Femur (tissue), 1 donor: ENCODE measurements at regions not wholly inside any gene's neighbourhood (a gene's known extent, or its start where the extent isn't known, plus 50 kb on each side); places are given as distances from the start of the nearest gene placed in this dataset.
A peak's percentile ranks its signal among the peaks of the same experiment; 100 is the strongest.

Experiments
- DNase-seq: peaks from one replicate; pipeline ENCODE4 v3.0.0-alpha.2; 2017

DNA sequence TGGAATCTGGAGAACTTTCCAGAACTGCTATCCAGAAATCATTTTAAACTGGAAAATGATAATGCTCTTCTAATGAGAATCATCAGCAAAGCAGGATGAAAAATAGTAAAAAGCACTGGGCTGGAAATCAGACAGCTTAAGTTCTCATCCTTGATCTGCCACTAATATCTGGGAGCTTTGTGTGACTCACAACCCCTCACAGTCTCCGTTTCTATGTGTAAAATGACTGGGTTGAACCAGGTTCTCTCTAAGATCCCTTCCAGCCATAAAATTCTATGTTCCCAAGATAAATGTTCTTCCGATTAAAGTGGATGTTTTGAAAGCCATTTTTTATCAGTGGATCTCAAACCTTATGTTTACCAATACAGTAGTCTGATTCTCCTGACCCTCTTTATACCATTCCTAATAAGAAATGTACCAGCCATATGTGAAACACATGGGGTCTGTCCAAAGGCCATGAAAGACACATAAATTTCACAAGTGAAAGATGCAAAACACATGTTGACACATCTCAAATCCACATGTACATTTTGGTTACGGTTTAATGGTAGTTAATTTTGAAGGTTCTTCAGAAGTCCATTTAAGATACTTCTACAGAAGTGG is 188.8 kb downstream of the EN1 start:
- no peak for DNase-seq

DNA sequence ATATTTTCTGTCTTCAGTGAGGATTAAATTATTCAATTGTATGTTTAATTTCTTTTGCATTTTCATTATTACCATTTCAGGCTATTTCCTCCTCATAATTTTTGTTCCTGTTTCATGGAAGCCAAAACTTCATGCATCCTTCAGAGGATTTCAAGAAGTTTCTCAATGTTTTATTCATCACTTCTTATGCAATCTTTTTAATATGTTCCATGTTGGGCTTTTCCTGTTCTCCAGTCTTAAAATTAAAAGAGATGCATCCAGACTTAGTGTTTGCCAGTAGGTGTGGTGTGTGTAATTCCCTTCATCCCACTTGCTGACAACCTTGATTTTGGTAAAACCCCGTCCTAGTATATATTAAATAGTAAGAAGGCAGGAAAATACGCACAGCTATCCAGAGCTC is 190.0 kb downstream of the EN1 start:
- DNase-seq, result no peak

DNA sequence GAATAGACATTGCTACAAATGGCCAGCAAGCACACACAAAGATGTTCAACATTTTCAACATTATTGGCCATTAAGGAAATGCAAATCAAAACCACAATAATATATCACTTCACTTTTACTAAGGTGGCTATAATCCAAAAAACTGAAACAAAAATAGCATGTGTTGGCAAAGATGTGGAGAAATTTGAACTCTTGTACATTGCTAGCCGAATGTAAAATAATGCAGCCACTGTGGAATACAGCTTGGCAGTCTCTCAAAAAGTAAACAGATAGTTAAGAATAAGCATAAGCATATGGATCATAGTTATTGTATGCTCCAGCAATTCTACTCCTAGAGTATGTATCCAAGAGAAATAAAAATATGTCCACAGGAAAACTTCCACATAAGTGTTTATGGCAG is 192.5 kb downstream of the EN1 start:
- DNase-seq, result no peak

DNA sequence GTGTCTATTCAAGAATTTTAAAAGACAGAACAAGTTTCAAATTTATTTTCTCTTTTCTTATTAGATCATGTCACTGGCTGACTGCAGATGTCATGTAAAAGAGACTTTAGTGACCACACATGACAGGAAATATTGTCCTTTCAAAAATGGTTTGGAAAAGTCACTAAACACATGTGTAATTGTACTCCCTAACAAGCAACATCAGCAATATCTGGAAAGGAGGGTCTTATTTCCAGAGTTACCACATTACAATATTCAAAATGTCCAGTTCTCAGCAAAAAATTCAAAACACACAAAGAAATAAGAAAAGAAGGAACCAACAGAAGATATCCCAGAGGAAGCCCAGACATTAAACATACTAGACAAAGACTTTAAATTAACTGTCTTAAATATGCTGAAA is 197.1 kb downstream of the EN1 start:
- no peak for DNase-seq

DNA sequence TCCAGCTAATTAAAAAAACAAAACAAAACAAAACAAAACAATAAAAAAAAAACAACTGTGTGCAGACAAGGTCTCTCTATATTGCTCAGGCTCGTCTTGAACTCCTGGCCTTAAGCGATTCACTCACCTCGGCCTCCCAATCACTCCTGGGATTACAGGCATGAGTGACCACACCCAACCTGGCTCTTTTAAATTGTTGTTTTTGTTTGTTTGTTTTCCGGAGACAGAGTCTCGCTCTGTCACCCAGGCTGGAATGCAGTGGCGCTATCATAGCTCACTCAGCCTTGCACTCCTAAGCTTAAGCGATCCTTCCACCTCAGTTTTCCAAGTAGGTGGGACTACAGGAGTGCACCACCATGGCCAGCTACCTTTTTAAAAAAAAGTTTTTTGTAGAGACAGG is 201.6 kb downstream of the EN1 start:
- DNase-seq, result no peak

DNA sequence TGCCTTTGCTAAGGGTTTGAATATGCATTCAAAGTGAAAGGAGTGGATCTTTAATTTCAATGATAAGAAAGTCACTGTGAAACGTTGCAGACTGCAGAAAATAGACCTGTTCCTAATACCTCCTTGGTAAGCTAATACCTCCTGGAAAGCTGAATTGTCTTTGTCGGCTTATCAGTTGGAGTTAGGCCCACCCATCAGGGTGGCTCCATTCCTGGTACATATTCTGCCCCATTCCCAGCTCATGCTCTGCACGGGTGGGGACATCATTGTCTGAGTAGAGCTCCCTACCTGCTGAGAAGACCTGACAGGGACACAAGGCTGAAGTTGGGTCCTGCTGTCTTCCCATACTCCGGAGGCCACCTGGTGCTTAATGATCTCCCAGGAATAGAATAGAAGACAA is 203.3 kb downstream of the EN1 start:
- no peak for DNase-seq

DNA sequence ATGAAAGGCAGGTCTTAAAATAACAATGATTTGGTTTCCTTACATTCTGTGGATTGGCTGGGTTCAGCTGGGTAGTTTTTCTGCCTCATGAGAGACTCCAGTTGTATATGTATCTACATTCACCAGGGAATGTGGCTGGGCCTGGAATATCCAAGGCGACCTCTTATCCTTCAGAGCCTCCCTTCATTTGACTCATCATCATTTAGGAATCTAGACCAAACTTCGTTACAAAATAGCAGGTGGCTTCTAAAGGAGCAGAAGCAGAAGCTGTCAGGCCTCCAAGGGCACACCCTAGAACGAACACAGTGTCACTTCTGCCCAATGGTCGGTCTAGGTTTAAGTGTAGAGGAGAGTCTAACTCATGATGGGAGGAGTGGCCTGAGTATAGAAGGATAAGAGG is 204.2 kb downstream of the EN1 start:
- no peak for DNase-seq

DNA sequence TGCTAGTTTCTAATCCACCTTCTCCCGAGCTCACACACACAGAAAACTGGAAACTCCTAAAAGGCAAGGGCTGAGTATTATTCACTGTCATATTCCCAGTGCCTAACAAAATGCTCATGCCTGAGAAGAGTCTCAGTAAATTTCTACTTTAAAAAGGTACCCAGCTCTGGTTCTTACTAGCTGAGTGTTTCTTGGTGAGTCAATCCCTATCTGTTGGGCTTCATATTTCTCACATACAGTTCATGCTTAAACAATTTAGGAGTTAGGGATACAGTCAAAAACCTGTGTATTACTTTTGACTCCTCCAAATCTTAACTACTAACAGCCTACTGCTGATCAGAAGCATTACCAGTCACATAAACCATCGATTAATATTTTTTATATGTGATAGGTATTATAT is 204.9 kb downstream of the EN1 start:
- no peak for DNase-seq

DNA sequence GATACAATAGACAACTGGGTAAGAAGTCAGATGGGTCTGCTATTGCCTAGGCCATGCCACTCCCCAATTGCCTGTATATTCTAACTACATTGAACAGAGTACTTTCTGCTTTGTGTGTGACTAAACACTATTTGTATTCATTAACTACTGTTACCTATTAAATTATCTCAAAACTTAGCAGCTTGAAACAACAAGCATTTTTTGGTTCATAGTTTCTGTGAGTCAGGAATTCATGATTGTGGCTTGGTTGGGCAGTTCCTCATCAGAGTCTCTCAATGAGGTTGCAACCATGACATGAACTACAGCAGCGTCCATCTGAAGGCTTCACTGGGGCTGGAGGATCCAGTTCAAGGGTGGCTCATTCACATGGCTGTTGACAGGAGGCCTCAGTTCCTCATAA is 205.7 kb downstream of the EN1 start:
- DNase-seq, result no peak

DNA sequence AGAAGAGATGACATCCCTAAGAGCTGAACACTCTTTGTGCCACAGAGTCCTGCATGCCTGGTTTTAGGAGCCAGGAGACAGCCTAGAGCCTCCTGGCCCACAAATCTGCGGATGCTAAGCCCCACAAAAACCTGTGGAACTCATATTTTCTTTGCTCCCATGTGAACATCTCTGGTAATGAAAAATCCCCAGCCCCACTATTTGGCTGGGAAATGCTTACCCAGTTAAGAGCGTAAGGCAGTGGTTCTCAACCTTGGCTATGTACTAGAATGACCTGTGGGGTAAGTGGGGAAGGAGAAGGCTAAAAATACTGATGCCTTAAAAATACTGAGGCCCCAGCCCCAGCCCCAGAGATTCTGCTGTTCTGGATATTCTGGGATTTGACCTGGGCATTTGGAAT is 208.1 kb downstream of the EN1 start:
- no peak for DNase-seq

DNA sequence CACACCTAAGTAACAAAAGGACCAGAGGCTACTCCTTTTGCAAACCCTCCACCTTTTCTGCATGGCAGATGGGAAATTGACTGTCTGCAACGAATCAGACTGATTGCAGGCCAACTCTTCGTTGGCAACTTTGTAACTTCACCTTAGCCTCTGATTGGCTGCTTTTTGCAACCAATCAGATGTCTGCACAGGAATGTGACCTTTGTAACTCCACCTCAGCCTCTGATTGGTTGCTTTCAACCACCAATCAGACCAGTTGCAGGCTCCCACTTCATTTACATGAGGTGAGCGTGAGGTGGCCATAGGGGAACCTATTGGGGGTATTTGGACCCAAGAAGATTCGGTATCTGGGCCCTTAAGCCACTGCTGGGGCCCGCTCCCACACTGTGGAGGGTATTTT is 209.0 kb downstream of the EN1 start:
- DNase-seq, result no peak

DNA sequence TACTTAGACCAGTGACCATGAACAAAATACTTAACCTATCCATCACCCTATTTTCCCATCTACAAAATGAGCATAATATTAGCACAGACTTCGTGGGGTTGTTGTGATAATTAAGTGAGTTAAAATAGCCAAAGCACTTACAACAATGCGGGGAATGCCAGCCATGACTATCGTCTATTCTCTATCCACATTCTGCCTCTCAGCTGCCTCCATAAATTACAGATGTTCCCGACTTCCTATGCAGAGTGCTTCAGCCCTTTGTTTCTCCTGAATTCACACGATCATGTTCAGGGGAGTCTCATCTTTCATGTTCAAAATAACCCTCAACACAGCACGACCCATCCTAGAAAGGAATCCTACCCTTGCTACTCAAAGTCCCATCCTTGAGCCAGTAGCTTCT is 211.6 kb downstream of the EN1 start:
- no peak for DNase-seq

DNA sequence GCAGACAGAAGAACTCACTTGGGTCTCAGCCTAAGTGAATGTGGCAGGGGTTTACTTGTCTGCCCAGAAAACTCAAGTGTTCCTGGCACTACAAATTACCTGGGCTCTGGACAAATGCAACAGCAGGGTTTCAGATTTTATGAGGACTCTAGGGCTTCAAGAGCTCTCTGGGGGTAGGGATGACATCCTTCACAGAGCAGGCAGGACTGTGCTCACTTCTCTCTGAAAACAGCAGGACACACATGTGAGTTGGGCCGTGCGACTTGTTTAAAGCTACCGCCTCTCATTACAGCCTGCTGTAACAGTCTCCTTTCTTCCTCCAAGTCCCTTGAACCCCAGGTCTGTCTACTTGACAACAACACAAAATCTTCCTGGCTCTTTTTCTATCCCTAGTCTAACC is 212.6 kb downstream of the EN1 start:
- DNase-seq, result no peak

DNA sequence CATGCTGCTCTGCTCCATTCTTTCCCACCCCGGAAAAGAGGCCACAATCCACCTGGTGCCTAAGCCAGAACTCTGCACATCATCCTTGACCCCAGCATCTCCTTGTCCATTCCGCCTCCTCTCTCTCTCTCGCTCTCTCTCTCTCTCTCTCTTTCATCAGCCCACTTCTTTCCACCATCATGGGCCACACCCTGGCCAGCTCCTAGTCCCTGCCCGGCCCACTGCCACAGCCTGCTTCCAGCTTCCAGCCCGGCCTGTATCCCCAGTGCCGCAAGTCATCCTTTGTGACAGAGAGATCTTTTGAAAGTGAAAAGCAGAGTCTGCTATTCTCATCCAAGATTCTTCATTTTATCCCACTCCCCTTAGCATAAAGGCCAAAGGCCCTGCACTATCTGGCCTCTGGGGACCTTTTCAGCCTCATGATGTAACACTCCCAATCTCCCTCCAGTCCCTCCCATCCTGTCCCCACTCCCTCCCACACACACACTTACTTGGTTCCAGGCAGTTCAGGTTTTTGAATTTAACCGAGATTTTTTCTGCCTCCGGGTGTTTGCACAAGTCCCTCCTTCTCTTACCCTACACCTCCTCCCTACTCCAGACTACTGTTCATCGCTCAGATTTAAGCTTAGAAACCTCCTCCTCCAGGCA is 214.0 kb downstream of the EN1 start:
- no peak for DNase-seq

DNA sequence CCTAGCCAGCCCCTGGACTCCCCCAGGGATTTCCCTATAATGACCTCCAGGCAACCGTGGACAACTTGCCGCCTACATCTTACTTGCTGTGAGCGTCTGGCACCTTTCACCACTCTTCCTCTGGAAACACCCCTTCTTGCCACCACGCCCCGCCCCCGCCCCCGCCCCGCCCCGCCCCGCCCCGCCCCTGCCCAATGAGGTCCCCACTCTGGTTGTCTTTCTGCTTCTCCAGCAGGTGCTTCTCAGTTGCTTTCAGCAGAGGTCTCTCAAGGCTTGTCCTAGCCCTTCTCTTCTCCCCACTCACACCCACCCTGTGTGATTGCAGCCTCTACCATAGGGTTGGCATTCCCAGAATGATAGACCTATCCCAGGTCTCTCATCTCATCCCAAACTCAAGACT is 214.5 kb downstream of the EN1 start:
- no peak for DNase-seq

DNA sequence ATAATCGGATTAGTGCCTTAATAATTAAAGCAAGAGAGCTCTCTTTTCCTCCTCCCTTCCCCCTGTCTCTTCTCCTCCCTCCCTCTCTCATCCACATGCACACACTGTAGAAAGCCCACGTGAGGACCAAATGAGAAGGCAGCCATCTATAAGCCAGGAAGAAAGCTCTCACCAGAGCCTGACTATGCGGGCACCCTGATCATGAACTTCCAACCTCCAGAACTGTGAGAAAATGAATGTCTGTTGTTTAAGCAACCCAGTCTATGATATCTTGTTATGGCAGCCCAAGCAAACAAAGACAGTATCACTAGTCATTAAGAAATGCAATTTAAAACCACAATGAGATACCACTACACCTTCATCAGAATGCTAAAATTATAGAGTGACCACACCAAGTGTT is 220.3 kb downstream of the EN1 start:
- DNase-seq, result no peak

DNA sequence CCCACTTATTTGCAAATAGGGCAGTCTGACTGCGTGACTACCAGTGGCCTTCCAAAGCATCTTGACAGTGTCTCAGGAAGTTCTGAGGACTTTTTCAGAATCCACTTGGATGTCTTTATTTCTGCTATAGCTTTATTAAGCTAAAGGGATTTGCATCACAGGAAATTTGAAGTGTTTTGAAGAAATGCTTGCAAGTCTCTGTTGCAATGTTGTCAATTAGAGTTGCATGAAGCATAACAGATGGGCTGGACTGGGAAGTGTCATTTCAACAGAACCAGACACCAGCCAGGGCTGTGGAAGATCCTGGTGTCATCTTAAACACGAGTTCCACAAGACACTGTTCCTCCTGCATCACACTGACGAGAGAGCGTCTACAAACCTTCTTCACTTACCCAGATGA is 224.5 kb downstream of the EN1 start:
- no peak for DNase-seq

DNA sequence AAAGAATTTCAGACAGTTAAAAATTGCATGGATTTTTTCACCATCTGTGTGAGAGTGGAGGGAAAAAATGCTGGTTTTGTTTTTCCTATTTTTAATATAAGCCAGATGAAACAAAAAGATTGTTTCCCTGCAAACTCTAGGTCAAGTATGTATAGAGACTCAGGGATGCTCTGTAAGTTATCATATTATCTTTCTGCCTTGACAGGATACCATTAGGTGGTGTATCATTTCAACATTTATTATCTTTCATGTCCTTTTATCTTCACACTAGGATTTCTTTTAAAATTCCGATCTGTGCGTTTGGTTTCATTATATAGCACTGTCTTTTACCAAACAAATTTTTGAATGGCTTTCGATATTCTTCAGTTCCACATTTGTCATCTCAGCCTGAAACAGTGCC is 225.3 kb downstream of the EN1 start:
- DNase-seq, result no peak

DNA sequence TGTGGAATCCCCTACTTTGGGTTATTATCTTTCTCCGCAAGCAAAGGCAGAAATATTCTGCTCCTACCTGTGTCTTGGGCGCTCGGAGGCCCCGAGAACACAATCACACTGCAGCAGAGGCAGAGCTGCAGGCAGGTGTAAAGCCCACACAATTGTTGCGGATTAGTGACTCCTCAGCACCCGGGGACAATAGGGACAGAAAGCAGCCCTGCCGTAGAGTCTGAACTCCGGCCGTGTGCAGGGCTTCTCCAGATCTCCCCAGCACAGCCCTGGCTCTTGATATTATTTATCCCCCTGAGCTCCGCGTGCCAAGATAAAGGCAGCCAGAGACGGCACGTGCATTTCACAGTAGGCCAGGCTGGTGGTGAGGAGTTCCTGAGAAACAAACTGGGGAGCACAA is 229.2 kb downstream of the EN1 start:
- DNase-seq, result no peak

DNA sequence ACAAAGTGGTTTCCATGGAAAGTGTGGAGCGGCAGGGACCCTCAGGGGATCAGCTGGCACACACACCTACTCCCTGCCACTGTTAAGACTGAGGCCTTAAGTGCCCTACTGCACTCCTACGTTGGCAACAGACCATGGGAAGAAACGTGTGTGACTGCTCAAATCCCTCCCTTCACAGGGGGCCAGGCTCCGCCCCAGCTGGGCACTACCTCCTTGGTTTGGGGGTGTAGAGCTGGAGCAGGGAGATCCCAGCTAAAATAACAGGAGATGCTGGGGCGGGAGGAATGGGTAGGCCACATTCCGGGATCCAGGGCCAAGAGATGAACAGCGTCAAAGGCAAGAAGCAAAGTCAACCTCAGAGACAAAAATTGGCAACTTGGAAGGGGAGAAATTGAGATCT is 231.0 kb downstream of the EN1 start:
- DNase-seq, result no peak

DNA sequence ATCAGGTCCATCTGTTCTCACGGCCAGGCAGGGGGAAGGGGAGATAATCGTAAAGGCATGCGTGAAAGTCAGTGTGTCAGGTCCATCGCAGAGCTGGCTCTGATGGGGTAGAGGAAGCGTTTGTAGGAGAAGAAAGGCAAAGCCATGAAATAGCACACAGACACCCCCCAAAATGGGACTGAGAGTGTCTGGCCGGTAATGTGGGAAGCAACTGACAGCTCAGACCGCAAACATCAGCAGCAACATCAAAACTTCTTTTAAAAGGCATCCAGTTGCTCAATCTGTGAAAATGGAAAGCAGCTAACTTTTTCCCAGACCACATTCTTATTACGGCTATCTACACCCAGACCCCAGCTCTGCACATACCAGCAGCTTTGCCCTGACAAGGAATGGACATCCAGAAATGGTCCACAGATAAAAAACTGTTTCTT is 232.6 kb downstream of the EN1 start:
- DNase-seq, result no peak

DNA sequence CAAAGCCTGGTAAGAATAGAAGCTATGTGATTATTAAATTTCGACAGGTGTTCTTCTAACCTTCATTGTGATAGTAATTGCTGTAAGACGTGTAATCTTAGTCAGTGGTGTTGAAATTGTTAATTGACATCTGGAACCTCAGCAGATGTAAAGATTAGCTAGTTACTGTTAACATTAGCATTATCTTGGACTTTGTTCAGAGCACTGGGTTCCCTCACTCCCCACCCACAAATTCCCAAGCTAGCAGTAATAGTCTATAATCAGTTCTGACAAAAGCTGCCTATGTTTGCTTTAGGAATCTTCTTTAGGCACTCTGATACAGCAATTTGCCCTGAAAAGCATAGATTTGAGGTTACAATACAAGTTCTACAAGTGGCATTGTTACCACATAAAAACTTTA is 233.7 kb downstream of the EN1 start:
- no peak for DNase-seq

DNA sequence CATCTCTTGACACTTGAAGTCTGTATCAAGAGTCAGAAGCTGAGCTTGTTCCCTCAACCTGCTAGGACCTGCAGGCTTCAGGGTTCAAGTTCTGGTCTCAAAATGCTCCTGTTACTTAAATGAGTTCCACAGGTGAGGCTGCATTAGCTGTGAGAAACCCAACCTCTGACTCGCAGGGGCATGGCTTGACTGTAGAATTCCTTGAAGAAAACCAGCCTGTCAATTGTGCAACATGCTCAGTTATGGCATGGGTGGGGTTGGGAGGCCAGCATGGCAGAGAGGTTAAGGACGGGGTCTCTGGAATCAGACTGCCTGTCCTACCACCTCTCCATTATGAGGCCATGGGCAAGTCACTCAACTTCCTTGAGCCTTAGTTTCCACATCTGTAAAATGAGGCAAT is 235.8 kb downstream of the EN1 start:
- DNase-seq, result no peak

DNA sequence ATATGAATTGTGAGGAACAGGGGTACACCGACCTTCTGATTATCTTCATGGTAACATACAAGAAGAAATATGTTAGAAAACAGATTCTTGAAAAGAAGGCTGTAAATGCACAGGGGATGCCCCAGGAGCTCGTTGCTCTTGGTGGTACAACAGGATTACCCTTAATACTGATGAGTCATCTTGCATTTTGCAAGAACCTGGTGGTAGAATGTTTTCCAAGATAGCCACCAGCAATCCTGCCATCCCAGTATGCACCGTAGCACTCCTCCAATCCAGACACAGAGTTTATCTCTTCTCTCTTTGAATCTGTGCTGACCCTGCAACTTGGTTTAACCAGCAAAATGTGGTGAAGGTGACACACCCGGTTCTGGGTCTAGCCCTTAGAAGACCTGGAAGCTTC is 238.3 kb downstream of the EN1 start:
- no peak for DNase-seq

DNA sequence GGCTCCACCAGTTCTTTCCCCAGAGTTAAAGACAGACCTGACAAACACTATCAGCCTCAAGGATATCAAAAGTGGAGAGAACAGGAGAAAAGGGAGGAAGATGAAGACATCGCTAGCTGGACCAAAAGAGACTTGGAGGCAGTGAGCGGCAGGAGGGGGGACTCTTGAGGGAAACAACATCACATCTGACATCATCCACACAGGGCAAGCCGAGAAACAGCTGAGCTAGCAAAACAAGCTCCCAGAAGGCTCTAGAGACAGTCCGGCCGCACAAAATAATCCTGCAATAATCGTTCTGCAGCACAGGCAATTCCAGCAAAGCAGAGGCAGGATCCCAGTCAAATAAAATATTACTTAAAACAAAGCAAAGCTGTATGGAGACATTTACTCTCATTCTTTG is 239.8 kb downstream of the EN1 start:
- peak; percentile 71 for DNase-seq

DNA sequence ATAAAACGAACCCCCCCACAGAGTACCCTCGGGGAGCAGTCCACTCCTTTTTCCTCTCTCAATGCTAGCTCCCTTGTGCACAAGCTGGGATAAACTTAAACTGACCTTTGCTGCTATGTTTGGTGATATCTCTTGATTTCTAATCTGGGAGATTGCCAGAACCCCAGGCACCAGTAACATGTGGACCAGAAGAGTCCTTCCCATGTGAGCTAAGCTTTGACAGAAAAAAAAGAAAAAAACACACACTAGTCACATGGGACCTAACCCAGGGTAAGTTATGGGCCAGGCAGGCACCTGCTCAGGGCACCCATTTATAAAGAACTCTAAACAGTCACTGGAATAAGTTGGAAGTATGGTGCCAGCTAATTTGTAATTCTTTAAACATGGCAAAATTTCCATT is 242.6 kb downstream of the EN1 start:
- no peak for DNase-seq
